GM12872 (cell line): ENCODE measurements at regions not wholly inside any gene's neighbourhood (a gene's known extent, or its start where the extent isn't known, plus 50 kb on each side); places are given as distances from the start of the nearest gene placed in this dataset.

Experiments used
- TF ChIP-seq, protein P1 (sequence below): IDR thresholded peaks from 3 replicates; pipeline ENCODE4 v1.5.1; 2011; ENCODE audit warnings: low read depth, mild to moderate bottlenecking, low read length, moderate library complexity; ENCODE audit not compliant: insufficient read depth

GRCh38 chr7:81120111-81120510 is 201.3 kb upstream of the SEMA3C start:
- TF ChIP-seq, protein P1, sequence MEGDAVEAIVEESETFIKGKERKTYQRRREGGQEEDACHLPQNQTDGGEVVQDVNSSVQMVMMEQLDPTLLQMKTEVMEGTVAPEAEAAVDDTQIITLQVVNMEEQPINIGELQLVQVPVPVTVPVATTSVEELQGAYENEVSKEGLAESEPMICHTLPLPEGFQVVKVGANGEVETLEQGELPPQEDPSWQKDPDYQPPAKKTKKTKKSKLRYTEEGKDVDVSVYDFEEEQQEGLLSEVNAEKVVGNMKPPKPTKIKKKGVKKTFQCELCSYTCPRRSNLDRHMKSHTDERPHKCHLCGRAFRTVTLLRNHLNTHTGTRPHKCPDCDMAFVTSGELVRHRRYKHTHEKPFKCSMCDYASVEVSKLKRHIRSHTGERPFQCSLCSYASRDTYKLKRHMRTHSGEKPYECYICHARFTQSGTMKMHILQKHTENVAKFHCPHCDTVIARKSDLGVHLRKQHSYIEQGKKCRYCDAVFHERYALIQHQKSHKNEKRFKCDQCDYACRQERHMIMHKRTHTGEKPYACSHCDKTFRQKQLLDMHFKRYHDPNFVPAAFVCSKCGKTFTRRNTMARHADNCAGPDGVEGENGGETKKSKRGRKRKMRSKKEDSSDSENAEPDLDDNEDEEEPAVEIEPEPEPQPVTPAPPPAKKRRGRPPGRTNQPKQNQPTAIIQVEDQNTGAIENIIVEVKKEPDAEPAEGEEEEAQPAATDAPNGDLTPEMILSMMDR = no peak

GRCh38 chr7:81114633-81115032 is 195.8 kb upstream of the SEMA3C start:
- TF ChIP-seq, protein P1 = no peak

- TF ChIP-seq, protein P1 = no peak
These were observed 193.9 kb upstream of the SEMA3C start for GRCh38 chr7:81112731-81113130.

DNA sequence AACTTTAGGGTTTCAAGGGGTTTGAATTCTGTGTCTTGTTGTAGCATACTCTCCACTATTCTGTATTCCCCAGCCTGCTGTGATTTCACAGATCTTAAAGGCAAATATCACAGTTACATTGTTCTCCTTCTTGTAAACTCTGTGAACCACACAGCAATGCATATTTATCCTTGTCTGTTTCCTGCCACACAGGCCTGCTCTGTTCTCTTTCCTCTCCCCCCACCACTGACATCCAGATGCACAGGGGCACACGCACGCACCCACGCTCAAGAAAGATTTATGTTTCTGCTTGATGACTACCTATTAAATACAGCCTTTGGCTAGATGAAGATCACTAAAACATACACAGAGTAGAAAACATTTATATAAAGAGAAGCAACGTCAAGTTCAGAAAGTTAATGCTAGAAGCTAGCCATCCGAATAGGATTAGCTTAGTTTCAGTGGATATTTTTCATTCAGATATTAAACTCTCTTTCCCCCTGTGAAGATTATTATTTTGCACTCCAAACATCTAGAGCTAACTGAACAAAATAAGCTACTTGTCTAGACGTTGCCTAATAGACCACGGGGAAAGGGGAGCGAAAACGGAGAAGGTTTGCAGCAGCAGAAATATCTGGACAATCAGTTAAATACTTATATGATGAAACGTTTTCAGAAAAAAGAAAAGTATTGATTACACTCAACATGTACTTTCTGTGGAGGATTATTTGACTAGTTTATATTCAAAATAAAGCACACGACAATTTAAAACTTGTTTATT is 193.1 kb upstream of the SEMA3C start:
- TF ChIP-seq, protein P1 = no peak

GRCh38 chr7:81111358-81111757 is 192.5 kb upstream of the SEMA3C start:
- TF ChIP-seq, protein P1 = no peak

DNA sequence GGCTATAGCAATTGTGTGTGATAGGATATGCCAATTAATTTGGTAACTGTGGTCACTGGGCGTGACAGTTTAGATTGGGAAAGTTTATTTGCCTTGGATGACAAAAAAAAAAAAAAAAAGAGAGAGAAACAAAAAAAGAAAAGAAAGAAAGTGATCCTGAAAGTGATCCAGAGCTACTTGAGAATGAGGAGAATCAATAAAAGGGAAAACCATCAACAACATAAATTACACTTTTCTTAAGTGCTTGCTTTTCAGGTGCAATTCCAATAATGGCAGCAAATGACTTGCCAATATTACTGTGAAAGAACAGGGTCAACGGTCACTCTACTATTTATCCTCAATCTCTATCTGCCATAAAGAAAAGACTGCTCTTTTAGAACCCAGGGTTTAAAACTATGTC is 191.8 kb upstream of the SEMA3C start:
- TF ChIP-seq, protein P1 = no peak

DNA sequence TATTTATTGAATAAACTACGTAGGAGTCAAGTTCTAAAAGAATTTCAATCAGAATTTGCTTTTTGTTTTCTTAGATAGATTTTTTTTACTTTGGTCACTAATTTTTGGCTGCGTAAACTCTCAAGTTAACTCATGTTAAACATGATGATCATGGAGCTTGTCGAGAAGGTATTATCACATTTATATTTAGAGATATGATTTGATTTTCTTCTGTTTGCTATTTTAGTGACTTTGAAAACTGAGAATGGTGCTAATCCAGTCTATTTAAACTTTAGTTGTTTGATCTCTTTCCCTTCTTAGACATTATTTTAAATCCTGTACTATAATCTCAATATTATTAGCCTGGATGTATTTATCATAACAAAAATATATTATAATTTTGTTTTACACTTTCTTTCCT is 179.4 kb upstream of the SEMA3C start:
- TF ChIP-seq, protein P1 = no peak
